CD14-positive monocyte (primary cell): ENCODE measurements at regions not wholly inside any gene's neighbourhood (a gene's known extent, or its start where the extent isn't known, plus 50 kb on each side); places are given as distances from the start of the nearest gene placed in this dataset.

Experiments
- DNase-seq, 3 donors: peaks; one replicate each; pipeline ENCODE4 v3.0.0-alpha.2; 2011 to 2022
- H2AFZ ChIP-seq: 2 replicates; pipeline ENCODE4 v1.6.0; 2012; ENCODE audit warnings: mild to moderate bottlenecking, low read depth, low read length, inconsistent platforms; ENCODE audit not compliant: insufficient read depth, poor library complexity, severe bottlenecking
- H3K27ac ChIP-seq, 2 donors: 1 replicate in 1 of 2; 2 replicates in 1 of 2; pipeline ENCODE4 v1.5.1; 2012 to 2013; ENCODE audit warnings: low read length in 2 of 2, control low read depth in 1 of 2, inconsistent platforms in 1 of 2, low read depth in 1 of 2, mild to moderate bottlenecking in 1 of 2
- H3K27me3 ChIP-seq, 2 donors: one replicate each; pipeline versions ENCODE4 v1.6.0 to v1.6.1; 2011 to 2013; ENCODE audit warnings: low read length in 2 of 2; ENCODE audit not compliant: control insufficient read depth in 2 of 2, insufficient read depth in 2 of 2
- H3K36me3 ChIP-seq, 2 donors: replicated peaks in 1 of 2; 1 replicate in 1 of 2; 2 replicates in 1 of 2; pipeline versions ENCODE4 v1.5.1 to v1.6.1; 2012 to 2013; ENCODE audit warnings: low read length in 2 of 2, control low read depth in 1 of 2, inconsistent platforms in 1 of 2, mild to moderate bottlenecking in 1 of 2; ENCODE audit not compliant: insufficient read depth in 2 of 2, control insufficient read depth in 1 of 2
- H3K4me1 ChIP-seq, 2 donors: 1 replicate in 1 of 2; 2 replicates in 1 of 2; pipeline versions ENCODE4 v1.5.1 to v1.6.1; 2012 to 2013; ENCODE audit warnings: low read length in 2 of 2, control low read depth in 1 of 2, inconsistent platforms in 1 of 2, mild to moderate bottlenecking in 1 of 2, moderate library complexity in 1 of 2; ENCODE audit not compliant: insufficient read depth in 2 of 2, control insufficient read depth in 1 of 2
- H3K4me2 ChIP-seq: replicated peaks from 2 replicates; pipeline ENCODE3; 2012; ENCODE audit warnings: low read length, moderate library complexity, mild to moderate bottlenecking; ENCODE audit not compliant: poor library complexity, severe bottlenecking; ENCODE audit errors: extremely low read depth
- H3K4me3 ChIP-seq, 3 experiments: fragments of 200-600 bp in 1 of 3; sonication (generic) in 1 of 3; replicated peaks in 1 of 3; 1 replicate in 2 of 3; 2 replicates in 1 of 3; pipeline ENCODE4 v1.5.1; 2011 to 2013; ENCODE audit warnings: low read length in 3 of 3, mild to moderate bottlenecking in 3 of 3, control low read depth in 2 of 3, low read depth in 2 of 3, inconsistent platforms in 1 of 3, moderate library complexity in 1 of 3
- H3K79me2 ChIP-seq: 2 replicates; pipeline ENCODE4 v1.6.0; 2012; ENCODE audit warnings: mild to moderate bottlenecking, control low read depth, inconsistent platforms, low read length, moderate library complexity; ENCODE audit not compliant: insufficient read depth
- H3K9ac ChIP-seq: 2 replicates; pipeline ENCODE4 v1.6.0; 2017; ENCODE audit warnings: low read length, mild to moderate bottlenecking; ENCODE audit not compliant: insufficient read depth, poor library complexity, severe bottlenecking
- H3K9me3 ChIP-seq, 2 donors: replicated peaks in 1 of 2; 1 replicate in 1 of 2; 2 replicates in 1 of 2; pipeline versions ENCODE4 v1.5.1 to v1.6.1; 2012 to 2013; ENCODE audit warnings: low read length in 2 of 2, control low read depth in 1 of 2; ENCODE audit not compliant: control insufficient read depth in 1 of 2, insufficient read depth in 1 of 2
- H4K20me1 ChIP-seq: 2 replicates; pipeline ENCODE4 v1.6.0; 2012; ENCODE audit warnings: mild to moderate bottlenecking, low read length, control low read depth, moderate library complexity; ENCODE audit not compliant: insufficient read depth
- H3K27ac Mint-ChIP-seq, 7 donors: one replicate each; pipeline ENCODE4 v1.8.0; 2020; ENCODE audit warnings: mild to moderate bottlenecking in 7 of 7, mixed read lengths in 7 of 7, moderate library complexity in 6 of 7, inconsistent platforms in 2 of 7
- H3K27me3 Mint-ChIP-seq, 3 donors: one replicate each; pipeline ENCODE4 v1.8.0; 2021 to 2022; ENCODE audit warnings: low read depth in 3 of 3, mild to moderate bottlenecking in 3 of 3, mixed read lengths in 3 of 3, moderate library complexity in 3 of 3, inconsistent platforms in 1 of 3
- H3K36me3 Mint-ChIP-seq, 2 donors: one replicate each; pipeline ENCODE4 v1.8.0; 2020; ENCODE audit warnings: mixed read lengths in 2 of 2, inconsistent platforms in 1 of 2, mild to moderate bottlenecking in 1 of 2
- H3K4me1 Mint-ChIP-seq: one replicate; pipeline ENCODE4 v1.8.0; 2020; ENCODE audit warnings: mild to moderate bottlenecking, mixed read lengths
- H3K4me3 Mint-ChIP-seq, 2 donors: one replicate each; pipeline ENCODE4 v1.8.0; 2020; ENCODE audit warnings: mild to moderate bottlenecking in 2 of 2, mixed read lengths in 2 of 2, moderate library complexity in 1 of 2
- H3K9me3 Mint-ChIP-seq, 7 donors: one replicate each; pipeline ENCODE4 v1.8.0; 2020 to 2022; ENCODE audit warnings: mixed read lengths in 7 of 7, mild to moderate bottlenecking in 6 of 7, moderate library complexity in 6 of 7, inconsistent platforms in 2 of 7
- CTCF ChIP-seq: fragments of 200-600 bp; IDR thresholded peaks from one replicate; pipeline ENCODE4 v1.8.0; 2022; ENCODE audit warnings: antibody characterized with exemption, mild to moderate bottlenecking
- WGBS: methylation state at CpG from one replicate; pipeline ENCODE4 v1.1.5; 2013; ENCODE audit warnings: missing lambda C conversion rate; ENCODE audit not compliant: insufficient coverage; 5-methylcytosine and 5-hydroxymethylcytosine counted together
- intact Hi-C, 2 donors: fragments of 100-400 bp; cut with micrococcal nuclease; formaldehyde crosslinking; loops; one replicate each; pipeline versions ENCODE4 v1.15.0 to v1.15.1; 2023

DNA sequence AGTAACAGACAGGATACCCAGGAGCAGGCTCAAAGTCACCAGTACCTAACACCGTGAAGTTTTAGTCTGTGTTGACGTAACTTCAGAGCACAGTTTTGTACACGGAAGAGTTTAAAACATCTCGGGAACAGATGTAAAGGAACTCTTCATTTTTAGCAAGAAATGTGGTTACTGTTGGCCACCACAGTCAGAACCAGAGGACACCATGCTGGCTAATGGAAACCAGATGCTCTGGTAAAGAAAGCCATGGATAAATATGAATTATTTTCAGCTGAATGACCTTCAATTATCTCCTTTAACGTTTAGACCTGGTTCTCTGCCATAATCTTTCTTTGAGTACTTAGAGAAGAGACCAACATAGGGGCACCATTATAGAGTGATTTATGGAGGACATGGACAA, 115.9 kb downstream of the NTMT2 start:
- Mint-ChIP-seq H3K9me3 (peaks cover 5 to 9% (median 8%) of the 10 kb centered on the region in 7 donors), H3K4me3 (no peak overlapping the region), H3K4me1 (no peaks in the 10 kb centered on the region), H3K27me3 (no peaks in the 10 kb centered on the region), H3K27ac (no peak overlapping the region), H3K36me3 (no peaks in the 10 kb centered on the region)
- no peak for TF ChIP-seq CTCF
- Histone ChIP-seq H3K36me3 (no peaks in the 10 kb centered on the region), H3K9ac (no peak overlapping the region), H3K27me3 (no peaks in the 10 kb centered on the region), H3K79me2 (no peaks in the 10 kb centered on the region), H3K9me3 (peaks cover 6 to 14% of the 10 kb centered on the region in 2 donors), H4K20me1 (no peaks in the 10 kb centered on the region), H2AFZ (no peak overlapping the region), H3K4me3 (no peak overlapping the region), H3K27ac (no peak overlapping the region), H3K4me2 (no peak overlapping the region), H3K4me1 (no peaks in the 10 kb centered on the region)
- WGBS: 97% methylated on average over 5 of the region's 5 CpGs
- intact Hi-C loops: no loop called here
- no peak for DNase-seq

- Mint-ChIP-seq H3K4me3 (no peak overlapping the region), H3K9me3 (peaks cover 2 to 10% (median 7%) of the 10 kb centered on the region in 7 donors), H3K27me3 (no peaks in the 10 kb centered on the region), H3K4me1 (no peaks in the 10 kb centered on the region), H3K27ac (no peak overlapping the region), H3K36me3 (no peaks in the 10 kb centered on the region)
- no peaks in the 10 kb centered on the region for H3K36me3 ChIP-seq
- H3K4me1 ChIP-seq: no peaks in the 10 kb centered on the region
- no peak overlapping the region for H2AFZ ChIP-seq
- H4K20me1 ChIP-seq: no peaks in the 10 kb centered on the region
- H3K4me2 ChIP-seq: no peak overlapping the region
- peaks cover 7 to 14% of the 10 kb centered on the region in 2 donors for H3K9me3 ChIP-seq
- no peaks in the 10 kb centered on the region for H3K79me2 ChIP-seq
- H3K27ac ChIP-seq: no peak overlapping the region
- no peak for DNase-seq
- WGBS: no CpG with 5 or more reads among the region's 2 CpGs
- H3K27me3 ChIP-seq: no peaks in the 10 kb centered on the region
- H3K9ac ChIP-seq: no peak overlapping the region
- no peak overlapping the region for H3K4me3 ChIP-seq
- TF ChIP-seq CTCF: no peak
- intact Hi-C loops: no loop called here
Measured at GRCh38 chr1:170262276-170262939, 116.6 kb downstream of the NTMT2 start.
